Panc1 (cell line): ENCODE measurements at regions not wholly inside any gene's neighbourhood (a gene's known extent, or its start where the extent isn't known, plus 50 kb on each side); places are given as distances from the start of the nearest gene placed in this dataset.

Experiments
- ATAC-seq: fragments of 200-7000 bp; cut with Tn5 transposase; 2 replicates; pipeline ENCODE4 v1.9.1; 2020; ENCODE audit warnings: mild to moderate bottlenecking, moderate library complexity
- BruUV-seq: library from RNA; stranded (reverse); fragments of 400-500 nt; replicated peaks from 2 replicates; lab custom pipeline; 2021; lab: Mats Ljungman, UMichigan
- CTCF ChIA-PET: fragments of 300-600 bp; sonication (Branson Sonifier 250); formaldehyde crosslinking; loops from one replicate; lab custom pipeline; 2022; ENCODE audit warnings: antibody characterized with exemption; lab: Charles Lee
- POLR2A ChIA-PET: fragments of 300-600 bp; sonication (Branson Sonifier 250); formaldehyde crosslinking; loops from one replicate; lab custom pipeline; 2022; ENCODE audit warnings: antibody characterized with exemption; lab: Charles Lee
- DNase-seq: peaks from one replicate; pipeline ENCODE4 v3.0.0-alpha.2; 2010; ENCODE audit warnings: low read depth, low spot score
- H3K27ac ChIP-seq: 2 replicates; pipeline ENCODE4 v1.5.1; 2011; ENCODE audit warnings: mild to moderate bottlenecking, low read length, inconsistent platforms
- H3K27me3 ChIP-seq: fragments of 200-500 bp; sonication (Bioruptor generic); 2 replicates; pipeline ENCODE4 v1.6.0; 2014; ENCODE audit warnings: low read length, inconsistent platforms; ENCODE audit not compliant: control insufficient read depth, insufficient read depth
- H3K36me3 ChIP-seq: fragments of 200-500 bp; sonication (Bioruptor generic); 2 replicates; pipeline ENCODE4 v1.5.1; 2014; ENCODE audit warnings: inconsistent platforms, mild to moderate bottlenecking, low read length, moderate library complexity; ENCODE audit not compliant: control insufficient read depth, insufficient read depth
- H3K4me1 ChIP-seq: 2 replicates; pipeline ENCODE4 v1.5.1; 2011; ENCODE audit warnings: inconsistent platforms, mild to moderate bottlenecking, low read length, moderate library complexity; ENCODE audit not compliant: control insufficient read depth, insufficient read depth
- H3K4me3 ChIP-seq, 2 experiments: 2 replicates each; pipeline ENCODE4 v1.5.1; 2011 to 2012; ENCODE audit warnings: low read depth in 2 of 2, low read length in 2 of 2, mild to moderate bottlenecking in 2 of 2, inconsistent platforms in 1 of 2, moderate library complexity in 1 of 2
- H3K9me3 ChIP-seq: fragments of 200-500 bp; sonication (Bioruptor generic); 2 replicates; pipeline ENCODE4 v1.5.1; 2014; ENCODE audit warnings: low read depth, mild to moderate bottlenecking, inconsistent platforms, low read length, moderate library complexity; ENCODE audit not compliant: control insufficient read depth, insufficient read depth
- POLR2AphosphoS5 ChIP-seq: IDR thresholded peaks from 2 replicates; pipeline ENCODE4 v1.6.1; 2012; ENCODE audit warnings: mild to moderate bottlenecking, low read depth, low read length, moderate library complexity
- SIN3A ChIP-seq: IDR thresholded peaks from 2 replicates; pipeline ENCODE4 v1.6.1; 2012; ENCODE audit warnings: low read depth, mild to moderate bottlenecking, low read length, moderate library complexity, borderline replicate concordance; ENCODE audit not compliant: insufficient read depth
- TCF7L2 ChIP-seq: IDR thresholded peaks from 2 replicates; pipeline ENCODE4 v1.6.1; 2011; ENCODE audit warnings: mild to moderate bottlenecking, low read depth, low read length, inconsistent platforms
- in situ Hi-C: cut with HindIII; loops from 2 replicates; pipeline ENCODE4 v1.10.0; 2016; ENCODE audit warnings: low sequenced_read_pairs, low pct_unique_long_range_greater_than_20kb
- intact Hi-C: fragments of 100-400 bp; cut with micrococcal nuclease; formaldehyde crosslinking; loops from one replicate; pipeline ENCODE4 v1.10.0; 2022; ENCODE audit not compliant: unreplicated experiment
- TF ChIP-seq, protein P1 (sequence below): fragments of 450-650 bp; IDR thresholded peaks from 2 replicates; pipeline ENCODE4 v1.5.1; 2017; ENCODE audit warnings: mild to moderate bottlenecking
- TF ChIP-seq, protein P2 (sequence below), 2 experiments: IDR thresholded peaks; 2 replicates each; pipeline ENCODE4 v1.6.1; 2011 to 2012; ENCODE audit warnings: low read depth in 2 of 2, control low read depth in 1 of 2, low read length in 1 of 2, mild to moderate bottlenecking in 1 of 2, moderate library complexity in 1 of 2; ENCODE audit not compliant: insufficient read depth in 1 of 2

- TF ChIP-seq, protein P1, sequence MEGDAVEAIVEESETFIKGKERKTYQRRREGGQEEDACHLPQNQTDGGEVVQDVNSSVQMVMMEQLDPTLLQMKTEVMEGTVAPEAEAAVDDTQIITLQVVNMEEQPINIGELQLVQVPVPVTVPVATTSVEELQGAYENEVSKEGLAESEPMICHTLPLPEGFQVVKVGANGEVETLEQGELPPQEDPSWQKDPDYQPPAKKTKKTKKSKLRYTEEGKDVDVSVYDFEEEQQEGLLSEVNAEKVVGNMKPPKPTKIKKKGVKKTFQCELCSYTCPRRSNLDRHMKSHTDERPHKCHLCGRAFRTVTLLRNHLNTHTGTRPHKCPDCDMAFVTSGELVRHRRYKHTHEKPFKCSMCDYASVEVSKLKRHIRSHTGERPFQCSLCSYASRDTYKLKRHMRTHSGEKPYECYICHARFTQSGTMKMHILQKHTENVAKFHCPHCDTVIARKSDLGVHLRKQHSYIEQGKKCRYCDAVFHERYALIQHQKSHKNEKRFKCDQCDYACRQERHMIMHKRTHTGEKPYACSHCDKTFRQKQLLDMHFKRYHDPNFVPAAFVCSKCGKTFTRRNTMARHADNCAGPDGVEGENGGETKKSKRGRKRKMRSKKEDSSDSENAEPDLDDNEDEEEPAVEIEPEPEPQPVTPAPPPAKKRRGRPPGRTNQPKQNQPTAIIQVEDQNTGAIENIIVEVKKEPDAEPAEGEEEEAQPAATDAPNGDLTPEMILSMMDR: no peak
- TF ChIP-seq TCF7L2: no peak
- TF ChIP-seq, protein P2, sequence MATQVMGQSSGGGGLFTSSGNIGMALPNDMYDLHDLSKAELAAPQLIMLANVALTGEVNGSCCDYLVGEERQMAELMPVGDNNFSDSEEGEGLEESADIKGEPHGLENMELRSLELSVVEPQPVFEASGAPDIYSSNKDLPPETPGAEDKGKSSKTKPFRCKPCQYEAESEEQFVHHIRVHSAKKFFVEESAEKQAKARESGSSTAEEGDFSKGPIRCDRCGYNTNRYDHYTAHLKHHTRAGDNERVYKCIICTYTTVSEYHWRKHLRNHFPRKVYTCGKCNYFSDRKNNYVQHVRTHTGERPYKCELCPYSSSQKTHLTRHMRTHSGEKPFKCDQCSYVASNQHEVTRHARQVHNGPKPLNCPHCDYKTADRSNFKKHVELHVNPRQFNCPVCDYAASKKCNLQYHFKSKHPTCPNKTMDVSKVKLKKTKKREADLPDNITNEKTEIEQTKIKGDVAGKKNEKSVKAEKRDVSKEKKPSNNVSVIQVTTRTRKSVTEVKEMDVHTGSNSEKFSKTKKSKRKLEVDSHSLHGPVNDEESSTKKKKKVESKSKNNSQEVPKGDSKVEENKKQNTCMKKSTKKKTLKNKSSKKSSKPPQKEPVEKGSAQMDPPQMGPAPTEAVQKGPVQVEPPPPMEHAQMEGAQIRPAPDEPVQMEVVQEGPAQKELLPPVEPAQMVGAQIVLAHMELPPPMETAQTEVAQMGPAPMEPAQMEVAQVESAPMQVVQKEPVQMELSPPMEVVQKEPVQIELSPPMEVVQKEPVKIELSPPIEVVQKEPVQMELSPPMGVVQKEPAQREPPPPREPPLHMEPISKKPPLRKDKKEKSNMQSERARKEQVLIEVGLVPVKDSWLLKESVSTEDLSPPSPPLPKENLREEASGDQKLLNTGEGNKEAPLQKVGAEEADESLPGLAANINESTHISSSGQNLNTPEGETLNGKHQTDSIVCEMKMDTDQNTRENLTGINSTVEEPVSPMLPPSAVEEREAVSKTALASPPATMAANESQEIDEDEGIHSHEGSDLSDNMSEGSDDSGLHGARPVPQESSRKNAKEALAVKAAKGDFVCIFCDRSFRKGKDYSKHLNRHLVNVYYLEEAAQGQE (IDR thresholded peaks at IDR 0.05; ENCODE audit: insufficient read depth in 1 of 2, low read depth in 2 of 2, low read length in 1 of 2): no peak
- TF ChIP-seq POLR2AphosphoS5: no peak
- TF ChIP-seq SIN3A: no peak
- Histone ChIP-seq H3K4me1 (no peaks in the 10 kb centered on the region), H3K27ac (no peak overlapping the region), H3K27me3 (no peaks in the 10 kb centered on the region), H3K4me3 (no peak overlapping the region), H3K9me3 (no peaks in the 10 kb centered on the region), H3K36me3 (no peaks in the 10 kb centered on the region)
- ATAC-seq (no peak), DNase-seq (no peak)
- intact Hi-C loops (no loop called here), in situ Hi-C loops (no loop called here)
- POLR2A ChIA-PET: no interaction called here
- no TSS peak for BruUV-seq
- CTCF ChIA-PET: no interaction called here
Measured at GRCh38 chr10:53744746-53745145, 972.2 kb upstream of the MBL2 start.

- Histone ChIP-seq H3K27me3 (no peaks in the 10 kb centered on the region), H3K4me1 (no peaks in the 10 kb centered on the region), H3K36me3 (no peaks in the 10 kb centered on the region), H3K27ac (no peak overlapping the region), H3K4me3 (no peak overlapping the region), H3K9me3 (no peaks in the 10 kb centered on the region)
- BruUV-seq: no TSS peak
- intact Hi-C loops (no loop called here), in situ Hi-C loops (no loop called here)
- POLR2A ChIA-PET: no interaction called here
- CTCF ChIA-PET: no interaction called here
- no peak for DNase-seq
- TF ChIP-seq, protein P1: no peak
- TF ChIP-seq, protein P2 (IDR thresholded peaks at IDR 0.05; ENCODE audit: insufficient read depth in 1 of 2, low read depth in 2 of 2, low read length in 1 of 2): no peak
- TF ChIP-seq POLR2AphosphoS5: no peak
- no peak for TF ChIP-seq SIN3A
- no peak for TF ChIP-seq TCF7L2
- ATAC-seq: no peak
Measured at GRCh38 chr10:53744176-53744575, 971.6 kb upstream of the MBL2 start.
